Activated effector memory CD4-positive, alpha-beta T cell treated with anti-CD3 and anti-CD28 coated beads, Interleukin-2, amount 50 U/mL, for 16 hours (primary cell): ENCODE measurements at regions not wholly inside any gene's neighbourhood (a gene's known extent, or its start where the extent isn't known, plus 50 kb on each side); places are given as distances from the start of the nearest gene placed in this dataset.

Experiments used
- DNase-seq: peaks from one replicate; pipeline ENCODE4 v3.0.0-alpha.2; 2020

- DNase-seq, result no peak
Measured at GRCh38 chr1:208552928-208553327, 308.7 kb upstream of the PLXNA2 start.

GRCh38 chr1:208556461-208556860, 312.3 kb upstream of the PLXNA2 start:
- DNase-seq, result no peak

- no peak for DNase-seq
Measured at GRCh38 chr1:208557046-208557722, 313.0 kb upstream of the PLXNA2 start.

- no peak for DNase-seq
Measured at GRCh38 chr1:208557723-208558094, 313.5 kb upstream of the PLXNA2 start.

GRCh38 chr1:208559597-208560329, 315.6 kb upstream of the PLXNA2 start:
- no peak for DNase-seq

- DNase-seq, result no peak
Measured at GRCh38 chr1:208562151-208562960, 318.2 kb upstream of the PLXNA2 start.

- no peak for DNase-seq
Measured at GRCh38 chr1:208564466-208564865, 320.3 kb upstream of the PLXNA2 start.

GRCh38 chr1:208565756-208566440, 321.7 kb upstream of the PLXNA2 start:
- no peak for DNase-seq

GRCh38 chr1:208569181-208569580, 325.0 kb upstream of the PLXNA2 start:
- DNase-seq, result no peak

GRCh38 chr1:208570362-208570761, 326.2 kb upstream of the PLXNA2 start:
- no peak for DNase-seq

- DNase-seq, result no peak
Measured at GRCh38 chr1:208576425-208576824, 332.2 kb upstream of the PLXNA2 start.

- DNase-seq, result no peak
Measured at GRCh38 chr1:208577381-208577905, 333.3 kb upstream of the PLXNA2 start.

- no peak for DNase-seq
Measured at GRCh38 chr1:208581209-208581608, 337.0 kb upstream of the PLXNA2 start.

GRCh38 chr1:208581667-208582066, 337.5 kb upstream of the PLXNA2 start:
- no peak for DNase-seq

GRCh38 chr1:208584167-208584755, 340.1 kb upstream of the PLXNA2 start:
- DNase-seq, result no peak

- no peak for DNase-seq
Measured at GRCh38 chr1:208587110-208587509, 342.9 kb upstream of the PLXNA2 start.

- DNase-seq, result no peak
Measured at GRCh38 chr1:208593306-208594006, 349.3 kb upstream of the PLXNA2 start.

GRCh38 chr1:208595236-208595635, 351.1 kb upstream of the PLXNA2 start:
- DNase-seq, result no peak

- no peak for DNase-seq
Measured at GRCh38 chr1:208595745-208596144, 351.6 kb upstream of the PLXNA2 start.

GRCh38 chr1:208597571-208597970, 353.4 kb upstream of the PLXNA2 start:
- DNase-seq, result no peak

GRCh38 chr1:208598021-208598420, 353.8 kb upstream of the PLXNA2 start:
- DNase-seq, result no peak

- DNase-seq, result no peak
Measured at GRCh38 chr1:208599063-208599462, 354.9 kb upstream of the PLXNA2 start.
